Hepatocyte (in vitro differentiated cells): ENCODE measurements at regions not wholly inside any gene's neighbourhood (a gene's known extent, or its start where the extent isn't known, plus 50 kb on each side); places are given as distances from the start of the nearest gene placed in this dataset.
"Not testable (repeated sequence)": the region's sequence is repeated elsewhere in the genome, so short reads cannot be mapped to it uniquely, and the experiment has no call there.

ENCODE experiments used
- DNase-seq: peaks from one replicate; pipeline ENCODE4 v3.0.0-alpha.2; 2016; ENCODE audit warnings: low spot score
- H2AFZ ChIP-seq: fragments of 200-600 bp; sonication (generic); 2 replicates; pipeline ENCODE4 v1.6.0; 2016; ENCODE audit warnings: antibody characterized with exemption, mild to moderate bottlenecking
- H3K27ac ChIP-seq: fragments of 200-600 bp; sonication (generic); 2 replicates; pipeline ENCODE4 v1.5.1; 2016; ENCODE audit warnings: mild to moderate bottlenecking
- H3K27me3 ChIP-seq: fragments of 200-600 bp; sonication (generic); 2 replicates; pipeline ENCODE4 v1.6.1; 2016
- H3K36me3 ChIP-seq: fragments of 200-600 bp; sonication (generic); replicated peaks from 2 replicates; pipeline ENCODE4 v1.5.1; 2016; ENCODE audit warnings: low read depth; ENCODE audit not compliant: insufficient read depth
- H3K4me1 ChIP-seq: fragments of 200-600 bp; sonication (generic); 2 replicates; pipeline ENCODE4 v1.5.1; 2016; ENCODE audit warnings: mild to moderate bottlenecking, moderate library complexity; ENCODE audit not compliant: insufficient read depth
- H3K4me2 ChIP-seq: fragments of 200-600 bp; sonication (generic); 2 replicates; pipeline ENCODE4 v1.6.0; 2016
- H3K4me3 ChIP-seq: fragments of 200-600 bp; sonication (generic); 2 replicates; pipeline ENCODE4 v1.5.1; 2016; ENCODE audit warnings: mild to moderate bottlenecking
- H3K79me2 ChIP-seq: fragments of 200-600 bp; sonication (generic); 2 replicates; pipeline ENCODE4 v1.6.0; 2017; ENCODE audit warnings: mild to moderate bottlenecking
- H3K9me2 ChIP-seq: fragments of 200-600 bp; sonication (generic); replicated peaks from 2 replicates; pipeline ENCODE4 v1.6.0; 2017; ENCODE audit warnings: mild to moderate bottlenecking; ENCODE audit not compliant: insufficient read depth
- H3K9me3 ChIP-seq: fragments of 200-600 bp; sonication (generic); 2 replicates; pipeline ENCODE4 v1.5.1; 2016; ENCODE audit warnings: low read depth, mild to moderate bottlenecking
- H4K20me1 ChIP-seq: fragments of 200-600 bp; sonication (generic); 2 replicates; pipeline ENCODE4 v1.6.0; 2016; ENCODE audit warnings: mild to moderate bottlenecking; ENCODE audit not compliant: insufficient read depth, poor library complexity, severe bottlenecking
- CTCF ChIP-seq: fragments of 200-600 bp; sonication (generic); IDR thresholded peaks from 2 replicates; pipeline ENCODE4 v1.5.1; 2016; ENCODE audit warnings: antibody characterized with exemption, mild to moderate bottlenecking; ENCODE audit not compliant: poor library complexity
- EZH2 ChIP-seq: fragments of 200-600 bp; sonication (generic); IDR thresholded peaks from 2 replicates; pipeline ENCODE4 v1.6.1; 2016; ENCODE audit warnings: antibody characterized with exemption, mild to moderate bottlenecking, borderline replicate concordance
- EZH2phosphoT487 ChIP-seq: fragments of 200-600 bp; sonication (generic); IDR thresholded peaks from one replicate; pipeline ENCODE4 v1.6.1; 2018; ENCODE audit warnings: antibody characterized with exemption, mild to moderate bottlenecking, low read depth, moderate library complexity; ENCODE audit not compliant: unreplicated experiment, severe bottlenecking
- WGBS: methylation state at CpG from one replicate; pipeline ENCODE4 v1.1.6; 2016; ENCODE audit warnings: low lambda C conversion rate; ENCODE audit errors: missing lambda C conversion rate; 5-methylcytosine and 5-hydroxymethylcytosine counted together

GRCh38 chr5:135154197-135154596 lies 120.2 kb upstream of the PITX1 start:
- 85% methylated on average over 8 of the region's 8 CpGs for WGBS
- H3K27ac ChIP-seq = no peak overlapping the region
- no peaks in the 10 kb centered on the region for H3K27me3 ChIP-seq
- no peaks in the 10 kb centered on the region for H3K9me2 ChIP-seq
- no peak for DNase-seq
- H3K4me3 ChIP-seq = no peak overlapping the region
- H2AFZ ChIP-seq = no peak overlapping the region
- no peaks in the 10 kb centered on the region for H3K36me3 ChIP-seq
- H3K4me2 ChIP-seq = no peak overlapping the region
- H3K79me2 ChIP-seq = no peaks in the 10 kb centered on the region
- no peaks in the 10 kb centered on the region for H3K4me1 ChIP-seq
- H3K9me3 ChIP-seq = no peaks in the 10 kb centered on the region
- no peak for TF ChIP-seq CTCF
- no peak for TF ChIP-seq EZH2
- no peak for TF ChIP-seq EZH2phosphoT487
- no peaks in the 10 kb centered on the region for H4K20me1 ChIP-seq

- Histone ChIP-seq H3K9me3 (no peaks in the 10 kb centered on the region), H3K4me3 (no peak overlapping the region), H4K20me1 (no peaks in the 10 kb centered on the region), H3K27me3 (no peaks in the 10 kb centered on the region), H2AFZ (no peak overlapping the region), H3K4me2 (no peak overlapping the region), H3K36me3 (no peaks in the 10 kb centered on the region), H3K79me2 (no peaks in the 10 kb centered on the region), H3K9me2 (no peaks in the 10 kb centered on the region), H3K27ac (no peak overlapping the region), H3K4me1 (no peaks in the 10 kb centered on the region)
- 81% methylated on average over 3 of the region's 3 CpGs for WGBS
- no peak for TF ChIP-seq EZH2
- DNase-seq = no peak
These were observed 119.6 kb upstream of the PITX1 start for GRCh38 chr5:135153661-135154060.

- no peak overlapping the region for H3K27ac ChIP-seq
- H3K36me3 ChIP-seq = no peaks in the 10 kb centered on the region
- H4K20me1 ChIP-seq = no peaks in the 10 kb centered on the region
- no peaks in the 10 kb centered on the region for H3K4me1 ChIP-seq
- no peaks in the 10 kb centered on the region for H3K9me2 ChIP-seq
- H3K4me2 ChIP-seq = no peak overlapping the region
- no peak overlapping the region for H3K4me3 ChIP-seq
- no peaks in the 10 kb centered on the region for H3K79me2 ChIP-seq
- 70% methylated on average over 4 of the region's 4 CpGs for WGBS
- H3K9me3 ChIP-seq = no peaks in the 10 kb centered on the region
- DNase-seq = no peak
- no peak overlapping the region for H2AFZ ChIP-seq
- no peaks in the 10 kb centered on the region for H3K27me3 ChIP-seq
- no peak for TF ChIP-seq EZH2phosphoT487
- no peak for TF ChIP-seq CTCF
- no peak for TF ChIP-seq EZH2
These were observed 119.2 kb upstream of the PITX1 start for GRCh38 chr5:135153259-135153658.

- not testable (repeated sequence) for H3K4me1 ChIP-seq, H3K9me3 ChIP-seq, H2AFZ ChIP-seq, H3K79me2 ChIP-seq, H3K9me2 ChIP-seq, H3K27me3 ChIP-seq, H3K4me2 ChIP-seq, H4K20me1 ChIP-seq, H3K27ac ChIP-seq, H3K36me3 ChIP-seq, DNase-seq, H3K4me3 ChIP-seq
- 97% methylated on average over 2 of the region's 3 CpGs for WGBS
These were observed 117.6 kb upstream of the PITX1 start for GRCh38 chr5:135151660-135152059.

- no peak for TF ChIP-seq CTCF
- no peak for TF ChIP-seq EZH2phosphoT487
- no peak for TF ChIP-seq EZH2
- Histone ChIP-seq H3K79me2 (no peaks in the 10 kb centered on the region), H3K4me3 (no peak overlapping the region), H3K27me3 (no peaks in the 10 kb centered on the region), H3K9me2 (no peaks in the 10 kb centered on the region), H3K27ac (no peak overlapping the region), H3K36me3 (no peaks in the 10 kb centered on the region), H3K4me2 (no peak overlapping the region), H2AFZ (no peak overlapping the region), H3K9me3 (no peaks in the 10 kb centered on the region), H3K4me1 (no peaks in the 10 kb centered on the region), H4K20me1 (no peaks in the 10 kb centered on the region)
- DNase-seq = no peak
- WGBS = 95% methylated on average over 5 of the region's 5 CpGs
These were observed 117.2 kb upstream of the PITX1 start for GRCh38 chr5:135151256-135151655.
